Activated T-cell treated with anti-CD3 and anti-CD28 coated beads, Interleukin-2, amount 50 U/mL, for 48 hours (primary cell): ENCODE measurements at regions not wholly inside any gene's neighbourhood (a gene's known extent, or its start where the extent isn't known, plus 50 kb on each side); places are given as distances from the start of the nearest gene placed in this dataset.
"Not testable (repeated sequence)": the region's sequence is repeated elsewhere in the genome, so short reads cannot be mapped to it uniquely, and the experiment has no call there.

Experiments
- DNase-seq, 2 experiments: peaks; one replicate each; pipeline ENCODE4 v3.0.0-alpha.2; 2020

GRCh38 chr12:9364224-9365176 lies 156.3 kb upstream of the PZP start:
- DNase-seq = peak; percentile 71 to 75

- DNase-seq = peak; percentile 28 to 44
These were observed 154.9 kb upstream of the PZP start for GRCh38 chr12:9363145-9363544.

- DNase-seq = peak; percentile 25 to 29
These were observed 153.7 kb upstream of the PZP start for GRCh38 chr12:9361879-9362326.

GRCh38 chr12:9354009-9354754 lies 146.0 kb upstream of the PZP start:
- peak; percentile 30 to 38 for DNase-seq

- DNase-seq = no peak
These were observed 142.9 kb upstream of the PZP start for GRCh38 chr12:9351136-9351535.

- DNase-seq = no peak
These were observed 142.0 kb upstream of the PZP start for GRCh38 chr12:9349888-9350885.

GRCh38 chr12:9348906-9349518 lies 140.8 kb upstream of the PZP start:
- no peak for DNase-seq

GRCh38 chr12:9347328-9348127 lies 139.3 kb upstream of the PZP start:
- no peak for DNase-seq

GRCh38 chr12:9346866-9347327 lies 138.7 kb upstream of the PZP start:
- no peak for DNase-seq

- DNase-seq = no peak
These were observed 137.0 kb upstream of the PZP start for GRCh38 chr12:9345171-9345570.

GRCh38 chr12:9344541-9344940 lies 136.3 kb upstream of the PZP start:
- DNase-seq = no peak

- no peak for DNase-seq
These were observed 135.5 kb upstream of the PZP start for GRCh38 chr12:9343731-9344130.

- DNase-seq = no peak
These were observed 134.6 kb upstream of the PZP start for GRCh38 chr12:9342614-9343353.

- no peak for DNase-seq
These were observed 133.0 kb upstream of the PZP start for GRCh38 chr12:9341260-9341585.

- no peak for DNase-seq
These were observed 132.4 kb upstream of the PZP start for GRCh38 chr12:9340422-9341259.

GRCh38 chr12:9337656-9338055 lies 129.5 kb upstream of the PZP start:
- DNase-seq = no peak

- DNase-seq = not testable (repeated sequence)
These were observed 128.3 kb upstream of the PZP start for GRCh38 chr12:9336375-9337011.

GRCh38 chr12:9335867-9336266 lies 127.7 kb upstream of the PZP start:
- DNase-seq = no peak

GRCh38 chr12:9334964-9335363 lies 126.8 kb upstream of the PZP start:
- no peak for DNase-seq
